GM21381 (cell line): ENCODE measurements at regions not wholly inside any gene's neighbourhood (a gene's known extent, or its start where the extent isn't known, plus 50 kb on each side); places are given as distances from the start of the nearest gene placed in this dataset.
"Not testable (repeated sequence)": the region's sequence is repeated elsewhere in the genome, so short reads cannot be mapped to it uniquely, and the experiment has no call there.

Experiments
- ATAC-seq: cut with Tn5 transposase; IDR thresholded peaks from one replicate; pipeline ENCODE4 v1.9.1; 2021; ENCODE audit warnings: mild to moderate bottlenecking, moderate library complexity; ENCODE audit not compliant: unreplicated experiment

- ATAC-seq = no peak
Observed at GRCh38 chr2:107738266-107738665, 88.4 kb upstream of the RGPD4 start.

GRCh38 chr2:107740300-107740699 lies 86.4 kb upstream of the RGPD4 start:
- no peak for ATAC-seq

- ATAC-seq = no peak
Observed at GRCh38 chr2:107742460-107743027, 84.1 kb upstream of the RGPD4 start.

- ATAC-seq = no peak
Observed at GRCh38 chr2:107743274-107743673, 83.4 kb upstream of the RGPD4 start.

GRCh38 chr2:107745100-107745499 lies 81.6 kb upstream of the RGPD4 start:
- no peak for ATAC-seq

GRCh38 chr2:107746552-107747198 lies 80.0 kb upstream of the RGPD4 start:
- ATAC-seq = not testable (repeated sequence)

GRCh38 chr2:107747199-107747963 lies 79.3 kb upstream of the RGPD4 start:
- not testable (repeated sequence) for ATAC-seq

- no peak for ATAC-seq
Observed at GRCh38 chr2:107747964-107748583, 78.6 kb upstream of the RGPD4 start.

GRCh38 chr2:107751936-107752335 lies 74.8 kb upstream of the RGPD4 start:
- ATAC-seq = no peak

GRCh38 chr2:107753806-107754205 lies 72.9 kb upstream of the RGPD4 start:
- not testable (repeated sequence) for ATAC-seq

GRCh38 chr2:107757223-107757622 lies 69.5 kb upstream of the RGPD4 start:
- no peak for ATAC-seq

- no peak for ATAC-seq
Observed at GRCh38 chr2:107760620-107761364, 65.9 kb upstream of the RGPD4 start.

- ATAC-seq = no peak
Observed at GRCh38 chr2:107772353-107772752, 54.3 kb upstream of the RGPD4 start.

GRCh38 chr2:107775211-107775610 lies 51.5 kb upstream of the RGPD4 start:
- ATAC-seq = no peak

GRCh38 chr2:107775791-107776190 lies 50.9 kb upstream of the RGPD4 start:
- no peak for ATAC-seq

GRCh38 chr2:107776362-107776761 lies 50.3 kb upstream of the RGPD4 start:
- no peak for ATAC-seq
